K562 (cell line): ENCODE measurements at regions not wholly inside any gene's neighbourhood (a gene's known extent, or its start where the extent isn't known, plus 50 kb on each side); places are given as distances from the start of the nearest gene placed in this dataset.

Experiments
- ATF3 ChIP-seq, 2 experiments: fragments of 450-650 bp in 1 of 2; sonication (generic) in 1 of 2; formaldehyde crosslinking in 1 of 2; IDR thresholded peaks in 1 of 2; conservative IDR thresholded peaks in 1 of 2; 2 replicates each; pipeline versions ENCODE4 v1.6.1 to v1.8.1; 2016 to 2023; ENCODE audit warnings: mild to moderate bottlenecking in 2 of 2, moderate library complexity in 2 of 2, inconsistent platforms in 1 of 2, missing genetic modification reagents in 1 of 2
- CBX8 ChIP-seq: fragments of 200-600 bp; sonication (generic); IDR thresholded peaks from 2 replicates; pipeline ENCODE4 v1.6.1; 2012; ENCODE audit warnings: borderline replicate concordance, mixed run types, low read depth, mild to moderate bottlenecking, moderate library complexity, mixed read lengths, low read length, control low read depth, inconsistent platforms; ENCODE audit not compliant: poor library complexity, severe bottlenecking; ENCODE audit errors: extremely low read depth
- CEBPB ChIP-seq: fragments of 450-650 bp; IDR thresholded peaks from 2 replicates; pipeline ENCODE4 v1.6.1; 2016; ENCODE audit warnings: missing genetic modification characterization, missing compliant biosample characterization
- CHD2 ChIP-seq: IDR thresholded peaks from 2 replicates; pipeline ENCODE4 v1.6.1; 2011; ENCODE audit warnings: low read depth, low read length
- CTCF ChIP-seq, 3 experiments: IDR thresholded peaks in 2 of 3; conservative IDR thresholded peaks in 1 of 3; 2 replicates each; pipeline ENCODE4 v1.5.1; 2011 to 2012; ENCODE audit warnings: low read length in 3 of 3, mild to moderate bottlenecking in 3 of 3, control low read depth in 2 of 3, improper control_type of control experiment in 1 of 3, inconsistent platforms in 1 of 3, low read depth in 1 of 3, mixed read lengths in 1 of 3, moderate library complexity in 1 of 3; ENCODE audit not compliant: insufficient read depth in 2 of 3
- FOSL1 ChIP-seq: fragments of 200-800 bp; sonication (Bioruptor generic); conservative IDR thresholded peaks from 2 replicates; pipeline ENCODE4 v1.6.1; 2016; ENCODE audit warnings: missing genetic modification characterization, missing compliant biosample characterization
- FOXP4 ChIP-seq: sonication (generic); formaldehyde crosslinking; IDR thresholded peaks from 2 replicates; pipeline ENCODE4 v1.8.0; 2022; ENCODE audit warnings: mild to moderate bottlenecking, missing genetic modification reagents, borderline replicate concordance
- KLF13 ChIP-seq: fragments of 450-650 bp; IDR thresholded peaks from 2 replicates; pipeline ENCODE4 v1.6.1; 2016; ENCODE audit warnings: missing genetic modification characterization, low read depth, mild to moderate bottlenecking, missing compliant biosample characterization, moderate library complexity, borderline replicate concordance
- NR2C2 ChIP-seq, 2 experiments: fragments of 200-800 bp in 1 of 2; sonication (Bioruptor generic) in 1 of 2; sonication (generic) in 1 of 2; formaldehyde crosslinking in 1 of 2; IDR thresholded peaks; 2 replicates each; pipeline versions ENCODE4 v1.6.1 to v1.8.0; 2016 to 2022; ENCODE audit warnings: mild to moderate bottlenecking in 1 of 2, missing compliant biosample characterization in 1 of 2, missing genetic modification characterization in 1 of 2, missing genetic modification reagents in 1 of 2
- POLR2A ChIP-seq: fragments of 450-650 bp; conservative IDR thresholded peaks from 2 replicates; pipeline ENCODE4 v1.6.1; 2016
- PREB ChIP-seq: sonication (generic); formaldehyde crosslinking; IDR thresholded peaks from 2 replicates; pipeline ENCODE4 v1.8.1; 2023; ENCODE audit warnings: mild to moderate bottlenecking, missing genetic modification reagents
- TCF7L2 ChIP-seq: fragments of 150-350 bp; IDR thresholded peaks from 2 replicates; pipeline ENCODE4 v1.6.1; 2016; ENCODE audit warnings: low read depth, mild to moderate bottlenecking, low read length, moderate library complexity
- U2AF2 ChIP-seq: fragments of 200-400 bp; formaldehyde crosslinking; optimal IDR thresholded peaks from 2 replicates; pipeline ENCODE3; 2017; ENCODE audit warnings: low read depth, mild to moderate bottlenecking, low read length
- ZNF12 ChIP-seq: sonication (generic); formaldehyde crosslinking; IDR thresholded peaks from 2 replicates; pipeline ENCODE4 v1.4.0; 2020; ENCODE audit warnings: mild to moderate bottlenecking, missing genetic modification reagents

- TF ChIP-seq CTCF (IDR thresholded peaks at IDR 0.05 in 2 of 3, conservative IDR thresholded peaks at IDR 0.05 in 1 of 3; ENCODE audit: insufficient read depth in 2 of 3, low read depth in 1 of 3, low read length in 3 of 3) (no peak), U2AF2 (no peak), FOXP4 (no peak), KLF13 (no peak), FOSL1 (tag) (no peak), PREB (no peak), POLR2A (no peak), ZNF12 (no peak), ATF3 (IDR thresholded peaks at IDR 0.05) (no peak), ATF3 (CRISPR knock-in tag; conservative IDR thresholded peaks at IDR 0.05) (no peak), CEBPB (no peak), CBX8 (no peak), CHD2 (no peak), NR2C2 (CRISPR knock-in tag; IDR thresholded peaks at IDR 0.05) (no peak), NR2C2 (tag; IDR thresholded peaks at IDR 0.05) (no peak), TCF7L2 (no peak)
Observed at GRCh38 chr1:181250038-181250437, 161.5 kb downstream of the IER5 start.
